HepG2 (cell line): ENCODE measurements at regions not wholly inside any gene's neighbourhood (a gene's known extent, or its start where the extent isn't known, plus 50 kb on each side); places are given as distances from the start of the nearest gene placed in this dataset.

Source experiments
- ATAC-seq: fragments of 200-7000 bp; cut with Tn5 transposase; 3 replicates; pipeline ENCODE4 v1.9.1; 2020; ENCODE audit warnings: mild to moderate bottlenecking, moderate library complexity
- BruUV-seq: library from RNA; stranded (reverse); fragments of 400-500 nt; replicated peaks from 2 replicates; lab custom pipeline; 2021; lab: Mats Ljungman, UMichigan
- CTCF ChIA-PET: fragments of 300-600 bp; formaldehyde crosslinking; extraction: SDS; loops from one replicate; lab custom pipeline; 2021; ENCODE audit warnings: low total read pairs, inconsistent platforms, low intra/inter-chr PET ratio; lab: Yijun Ruan, JAX
- POLR2A ChIA-PET: fragments of 350-600 bp; sonication (Branson Sonifier 250); formaldehyde crosslinking; loops from one replicate; lab custom pipeline; 2020; ENCODE audit warnings: antibody characterized with exemption, inconsistent platforms; lab: Yijun Ruan, JAX
- DNase-seq: peaks from one replicate; pipeline ENCODE4 v3.0.0-alpha.2; 2015; ENCODE audit warnings: low spot score
- FAIRE-seq: peaks from 3 replicates; lab custom pipeline; 2011; peaks lifted over from hg19 to GRCh38; lab: Jason Lieb, UNC
- H2AFZ ChIP-seq: one replicate; pipeline ENCODE4 v1.6.1; 2011; ENCODE audit warnings: low read length, inconsistent platforms
- H3K27ac ChIP-seq: fragments of 300-600 bp; 3 replicates; pipeline ENCODE4 v1.8.0; 2011; ENCODE audit warnings: mixed run types, mild to moderate bottlenecking, mixed read lengths, low read length, inconsistent platforms; ENCODE audit not compliant: insufficient read depth; ENCODE audit errors: extremely low read length
- H3K27me3 ChIP-seq, 2 experiments: fragments of 200-600 bp in 1 of 2; 2 replicates in 1 of 2; 3 replicates in 1 of 2; pipeline versions ENCODE4 v1.6.0 to v1.8.0; 2011; ENCODE audit warnings: low read length in 2 of 2, mild to moderate bottlenecking in 2 of 2, moderate library complexity in 2 of 2, inconsistent platforms in 1 of 2; ENCODE audit not compliant: insufficient read depth in 2 of 2, control insufficient read depth in 1 of 2
- H3K36me3 ChIP-seq, 2 experiments: fragments of 200-600 bp in 1 of 2; replicated peaks in 1 of 2; 2 replicates in 1 of 2; 3 replicates in 1 of 2; pipeline versions ENCODE4 v1.5.1 to v1.8.0; 2011; ENCODE audit warnings: low read length in 2 of 2, inconsistent platforms in 1 of 2; ENCODE audit not compliant: insufficient read depth in 2 of 2, control insufficient read depth in 1 of 2
- H3K4me1 ChIP-seq: 2 replicates; pipeline ENCODE4 v1.5.1; 2012; ENCODE audit warnings: low read length, inconsistent platforms; ENCODE audit not compliant: insufficient read depth
- H3K4me2 ChIP-seq: 2 replicates; pipeline ENCODE4 v1.6.0; 2011; ENCODE audit warnings: low read depth, low read length, inconsistent platforms
- H3K4me3 ChIP-seq, 3 experiments: fragments of 200-600 bp in 1 of 3; sonication (generic), shearing (Covaris generic) in 1 of 3; replicated peaks in 1 of 3; 2 replicates each; pipeline ENCODE4 v1.5.1; 2011 to 2016; ENCODE audit warnings: low read length in 3 of 3, inconsistent platforms in 2 of 3, low read depth in 2 of 3, mild to moderate bottlenecking in 2 of 3, control low read depth in 1 of 3, mixed read lengths in 1 of 3; ENCODE audit not compliant: insufficient read depth in 1 of 3
- H3K79me2 ChIP-seq: one replicate; pipeline ENCODE4 v1.6.1; 2011; ENCODE audit warnings: low read length, inconsistent platforms; ENCODE audit not compliant: insufficient read depth
- H3K9ac ChIP-seq: 2 replicates; pipeline ENCODE4 v1.6.0; 2011; ENCODE audit warnings: mild to moderate bottlenecking, low read depth, low read length, inconsistent platforms; ENCODE audit not compliant: insufficient read depth
- H3K9me3 ChIP-seq: 2 replicates; pipeline ENCODE4 v1.5.1; 2012; ENCODE audit warnings: mild to moderate bottlenecking, low read length
- H4K20me1 ChIP-seq: 2 replicates; pipeline ENCODE4 v1.6.0; 2011; ENCODE audit warnings: inconsistent platforms, mild to moderate bottlenecking, low read length, moderate library complexity; ENCODE audit not compliant: insufficient read depth
- AKNA ChIP-seq: sonication (generic); formaldehyde crosslinking; IDR thresholded peaks from 2 replicates; pipeline ENCODE4 v1.4.0; 2020; ENCODE audit warnings: missing genetic modification reagents, borderline replicate concordance
- CERS6 ChIP-seq: sonication (generic); formaldehyde crosslinking; IDR thresholded peaks from 2 replicates; pipeline ENCODE4 v1.5.0; 2020; ENCODE audit warnings: missing genetic modification reagents
- CHD2 ChIP-seq: IDR thresholded peaks from 2 replicates; pipeline ENCODE4 v1.6.1; 2011; ENCODE audit warnings: low read depth, low read length, improper control_type of control experiment
- FOXO1 ChIP-seq: sonication (generic); formaldehyde crosslinking; IDR thresholded peaks from 2 replicates; pipeline ENCODE4 v1.4.0; 2020; ENCODE audit warnings: missing genetic modification reagents
- HES4 ChIP-seq: sonication (generic); formaldehyde crosslinking; IDR thresholded peaks from 2 replicates; pipeline ENCODE4 v1.9.0; 2021; ENCODE audit warnings: mild to moderate bottlenecking, missing genetic modification reagents, borderline replicate concordance
- ISL2 ChIP-seq: sonication (generic); formaldehyde crosslinking; IDR thresholded peaks from 2 replicates; pipeline ENCODE4 v1.5.0; 2020; ENCODE audit warnings: missing genetic modification reagents
- MEIS2 ChIP-seq: sonication (generic); formaldehyde crosslinking; IDR thresholded peaks from 2 replicates; pipeline ENCODE4 v1.9.0; 2021; ENCODE audit warnings: mild to moderate bottlenecking, missing genetic modification reagents
- MZF1 ChIP-seq: sonication (generic); formaldehyde crosslinking; IDR thresholded peaks from 2 replicates; pipeline ENCODE4 v1.8.1; 2023; ENCODE audit warnings: mild to moderate bottlenecking, missing genetic modification reagents, borderline replicate concordance
- THAP7 ChIP-seq: sonication (generic); formaldehyde crosslinking; IDR thresholded peaks from 2 replicates; pipeline ENCODE4 v1.8.1; 2023; ENCODE audit warnings: mild to moderate bottlenecking, missing genetic modification reagents
- USF2 ChIP-seq, 2 experiments: sonication (generic) in 1 of 2; formaldehyde crosslinking in 1 of 2; IDR thresholded peaks; 2 replicates each; pipeline versions ENCODE4 v1.5.1 to v1.6.1; 2011 to 2020; ENCODE audit warnings: borderline replicate concordance in 1 of 2, low read depth in 1 of 2, low read length in 1 of 2, mild to moderate bottlenecking in 1 of 2, missing genetic modification reagents in 1 of 2, moderate library complexity in 1 of 2
- ZNF451 ChIP-seq: sonication (generic); formaldehyde crosslinking; IDR thresholded peaks from 2 replicates; pipeline ENCODE4 v1.5.0; 2020; ENCODE audit warnings: mild to moderate bottlenecking, missing genetic modification reagents
- ZNF788 ChIP-seq: sonication (generic); formaldehyde crosslinking; IDR thresholded peaks from 2 replicates; pipeline ENCODE4 v1.5.0; 2020; ENCODE audit warnings: mild to moderate bottlenecking, missing genetic modification reagents, borderline replicate concordance
- WGBS: methylation state at CpG from one replicate; pipeline ENCODE4 v1.1.6; 2017; ENCODE audit warnings: low lambda C conversion rate; 5-methylcytosine and 5-hydroxymethylcytosine counted together
- in situ Hi-C: cut with HindIII; loops from 2 replicates; pipeline ENCODE4 v1.10.0; 2017; ENCODE audit warnings: low pct_unique_long_range_greater_than_20kb; ENCODE audit not compliant: extremely low pct_ligation_motif_present
- intact Hi-C: fragments of 100-400 bp; cut with micrococcal nuclease; formaldehyde crosslinking; loops from one replicate; pipeline ENCODE4 v1.10.0; 2022; ENCODE audit not compliant: unreplicated experiment
- TF ChIP-seq, protein P1 (sequence below): sonication (generic); formaldehyde crosslinking; IDR thresholded peaks from 2 replicates; pipeline ENCODE4 v1.5.0; 2020; ENCODE audit warnings: mild to moderate bottlenecking, missing genetic modification reagents

DNA sequence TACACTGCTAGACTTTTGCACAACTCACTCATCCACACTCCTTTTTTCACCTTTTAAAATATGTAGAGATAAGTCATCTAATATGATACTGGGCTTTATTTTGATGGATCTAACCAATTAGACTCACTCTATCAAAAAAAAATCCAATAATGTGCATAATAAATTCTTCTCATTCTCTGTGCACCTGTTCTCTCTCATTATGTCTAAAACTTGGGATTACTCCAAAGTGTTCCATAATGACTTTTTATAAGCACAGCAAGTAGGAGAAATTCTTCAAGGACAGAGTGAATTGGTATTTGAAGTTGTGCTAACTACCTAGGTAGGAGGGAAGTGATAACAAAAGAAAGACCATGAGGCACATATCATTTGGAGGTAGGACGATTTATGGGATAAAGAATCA lies 1438.8 kb downstream of the PCDH7 start:
- no peak for DNase-seq
- no peaks in the 10 kb centered on the region for H4K20me1 ChIP-seq
- H3K4me3 ChIP-seq: no peak overlapping the region
- FAIRE-seq: no peak
- no peak overlapping the region for H3K27ac ChIP-seq
- in situ Hi-C loops (no loop called here), intact Hi-C loops (no loop called here)
- ChIA-PET POLR2A (no interaction called here), CTCF (no interaction called here)
- 5% methylated on average over 1 of the region's 1 CpG for WGBS
- no peaks in the 10 kb centered on the region for H3K27me3 ChIP-seq
- no peak for ATAC-seq
- H3K9ac ChIP-seq: no peak overlapping the region
- H3K36me3 ChIP-seq: no peaks in the 10 kb centered on the region
- H3K4me1 ChIP-seq: no peaks in the 10 kb centered on the region
- BruUV-seq: no TSS peak
- no peak overlapping the region for H2AFZ ChIP-seq
- H3K9me3 ChIP-seq: no peaks in the 10 kb centered on the region
- H3K79me2 ChIP-seq: no peaks in the 10 kb centered on the region
- H3K4me2 ChIP-seq: no peak overlapping the region
- TF ChIP-seq FOXO1 (CRISPR knock-in tag) (no peak), CERS6 (no peak), THAP7 (no peak), AKNA (CRISPR knock-in tag) (no peak), ZNF451 (CRISPR knock-in tag) (no peak), CHD2 (no peak), MZF1 (CRISPR knock-in tag) (no peak), ZNF788 (CRISPR knock-in tag) (no peak), MEIS2 (no peak), USF2 (IDR thresholded peaks at IDR 0.05; ENCODE audit: low read depth, low read length) (no peak), USF2 (CRISPR knock-in tag; IDR thresholded peaks at IDR 0.05; ENCODE audit: borderline replicate concordance) (no peak), ISL2 (CRISPR knock-in tag) (no peak), HES4 (CRISPR knock-in tag) (no peak)
- TF ChIP-seq, protein P1, sequence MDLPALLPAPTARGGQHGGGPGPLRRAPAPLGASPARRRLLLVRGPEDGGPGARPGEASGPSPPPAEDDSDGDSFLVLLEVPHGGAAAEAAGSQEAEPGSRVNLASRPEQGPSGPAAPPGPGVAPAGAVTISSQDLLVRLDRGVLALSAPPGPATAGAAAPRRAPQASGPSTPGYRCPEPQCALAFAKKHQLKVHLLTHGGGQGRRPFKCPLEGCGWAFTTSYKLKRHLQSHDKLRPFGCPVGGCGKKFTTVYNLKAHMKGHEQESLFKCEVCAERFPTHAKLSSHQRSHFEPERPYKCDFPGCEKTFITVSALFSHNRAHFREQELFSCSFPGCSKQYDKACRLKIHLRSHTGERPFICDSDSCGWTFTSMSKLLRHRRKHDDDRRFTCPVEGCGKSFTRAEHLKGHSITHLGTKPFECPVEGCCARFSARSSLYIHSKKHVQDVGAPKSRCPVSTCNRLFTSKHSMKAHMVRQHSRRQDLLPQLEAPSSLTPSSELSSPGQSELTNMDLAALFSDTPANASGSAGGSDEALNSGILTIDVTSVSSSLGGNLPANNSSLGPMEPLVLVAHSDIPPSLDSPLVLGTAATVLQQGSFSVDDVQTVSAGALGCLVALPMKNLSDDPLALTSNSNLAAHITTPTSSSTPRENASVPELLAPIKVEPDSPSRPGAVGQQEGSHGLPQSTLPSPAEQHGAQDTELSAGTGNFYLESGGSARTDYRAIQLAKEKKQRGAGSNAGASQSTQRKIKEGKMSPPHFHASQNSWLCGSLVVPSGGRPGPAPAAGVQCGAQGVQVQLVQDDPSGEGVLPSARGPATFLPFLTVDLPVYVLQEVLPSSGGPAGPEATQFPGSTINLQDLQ (CRISPR knock-in tag): no peak
